ENCODE measurements at regions not wholly inside any gene's neighbourhood (a gene's known extent, or its start where the extent isn't known, plus 50 kb on each side); places are given as distances from the start of the nearest gene placed in this dataset.
"Not testable (repeated sequence)": the region's sequence is repeated elsewhere in the genome, so short reads cannot be mapped to it uniquely, and the experiment has no call there.

GRCh38 chr4:54409270-54409817, 180.3 kb downstream of the PDGFRA start:
- peak; percentile 43 for DNase-seq

- DNase-seq, result no peak
Measured at GRCh38 chr4:54414545-54414944, 185.5 kb downstream of the PDGFRA start.

DNA sequence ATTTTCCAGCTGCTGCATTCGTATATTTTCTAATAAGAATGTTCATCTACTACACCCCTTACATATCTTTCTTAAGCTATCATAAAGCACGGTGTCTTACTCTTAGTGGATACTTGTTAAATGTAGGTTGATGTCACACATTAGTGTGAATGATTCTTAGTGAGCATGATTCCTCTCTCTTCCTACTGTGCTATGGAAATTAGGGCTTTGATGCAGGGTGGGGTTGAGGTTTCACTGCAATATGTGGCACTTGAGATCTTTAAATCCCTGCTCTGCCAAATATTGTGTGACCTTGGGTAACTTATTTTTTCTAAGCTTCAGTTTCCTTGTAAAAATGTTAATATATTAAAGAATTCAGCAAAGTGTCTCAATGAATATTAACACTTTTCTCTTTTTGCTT, 188.4 kb downstream of the PDGFRA start:
- no peak for DNase-seq

- DNase-seq, result no peak
Measured at GRCh38 chr4:54418468-54418867, 189.4 kb downstream of the PDGFRA start.

GRCh38 chr4:54423066-54423465, 194.0 kb downstream of the PDGFRA start:
- DNase-seq, result no peak

GRCh38 chr4:54427826-54428225, 198.7 kb downstream of the PDGFRA start:
- DNase-seq, result no peak

- no peak for DNase-seq
Measured at GRCh38 chr4:54428940-54429339, 199.8 kb downstream of the PDGFRA start.

- no peak for DNase-seq
Measured at GRCh38 chr4:54433686-54434085, 204.6 kb downstream of the PDGFRA start.

DNA sequence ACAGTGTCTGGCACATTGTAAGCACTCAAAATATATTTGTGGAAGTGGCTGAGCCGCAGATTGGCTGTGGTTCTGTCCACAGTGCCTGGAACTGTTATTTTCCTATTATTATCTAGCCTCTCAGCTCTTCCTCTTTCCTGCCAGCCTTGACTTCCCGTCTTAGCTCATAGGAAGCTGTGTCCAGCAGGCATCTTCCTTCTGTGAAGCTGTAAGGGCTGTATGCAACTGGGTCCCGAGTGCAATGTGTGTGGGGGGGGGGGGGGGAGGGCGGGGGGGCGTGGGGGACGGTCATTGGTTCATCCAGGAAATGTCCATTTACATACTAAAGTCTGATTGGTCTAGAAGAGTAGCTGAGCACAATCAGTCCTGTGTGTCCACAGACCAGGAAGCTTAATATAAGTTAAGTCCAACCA, 210.7 kb downstream of the PDGFRA start:
- DNase-seq, result peak; percentile 96

DNA sequence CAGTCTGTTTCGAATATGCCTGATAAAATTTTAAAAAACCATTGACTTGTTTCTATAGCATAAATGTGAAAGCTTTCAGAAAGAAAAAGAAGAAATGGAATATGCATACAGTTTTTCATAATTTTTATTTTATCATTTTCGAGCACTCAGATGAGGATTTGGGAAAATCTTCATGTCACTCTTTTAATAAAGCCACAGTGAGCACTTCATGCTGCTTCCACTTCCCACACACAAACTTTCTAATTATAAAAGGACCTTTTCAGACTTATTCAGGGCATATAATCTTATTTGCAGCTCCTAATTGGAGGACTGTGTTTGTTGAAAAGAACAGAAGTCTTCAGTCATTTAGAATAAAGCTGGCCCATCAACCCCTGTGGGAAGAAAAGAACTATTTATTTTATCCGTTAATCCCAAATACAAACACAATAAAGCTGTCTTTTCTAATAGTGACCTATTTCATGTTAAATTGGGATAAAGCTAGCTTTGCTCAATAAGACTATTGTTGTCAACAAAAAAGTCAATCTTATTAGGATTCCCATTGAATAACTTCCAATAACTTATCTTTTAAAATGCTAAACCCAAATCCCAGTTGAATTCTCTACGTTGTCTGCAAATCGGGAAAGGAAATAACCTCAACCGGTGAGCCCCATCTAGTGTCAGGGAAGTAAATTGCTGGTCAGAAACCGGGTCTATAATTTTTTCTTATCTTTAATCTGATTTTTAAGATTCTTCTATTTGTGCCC, 211.5 kb downstream of the PDGFRA start:
- DNase-seq, result peak; percentile 28

DNA sequence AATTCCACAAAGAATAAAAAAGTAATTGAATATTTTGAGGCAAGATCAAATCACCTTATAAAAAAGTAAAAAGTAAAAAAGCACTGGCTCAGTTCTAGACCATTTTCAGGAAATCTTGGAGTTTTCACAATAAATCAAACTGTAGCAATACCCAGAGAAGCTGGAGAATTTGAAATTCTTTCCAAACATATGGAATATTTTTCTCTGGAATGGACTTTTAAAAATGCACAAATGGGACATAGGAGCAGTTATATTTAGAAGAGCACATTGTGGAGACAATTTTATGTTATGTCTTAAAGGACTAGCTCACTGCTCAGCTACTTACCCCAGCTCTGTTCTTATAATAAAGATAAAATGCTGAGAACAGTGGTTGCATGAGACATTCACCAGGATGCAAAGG, 211.9 kb upstream of the KIT start:
- no peak for DNase-seq

DNA sequence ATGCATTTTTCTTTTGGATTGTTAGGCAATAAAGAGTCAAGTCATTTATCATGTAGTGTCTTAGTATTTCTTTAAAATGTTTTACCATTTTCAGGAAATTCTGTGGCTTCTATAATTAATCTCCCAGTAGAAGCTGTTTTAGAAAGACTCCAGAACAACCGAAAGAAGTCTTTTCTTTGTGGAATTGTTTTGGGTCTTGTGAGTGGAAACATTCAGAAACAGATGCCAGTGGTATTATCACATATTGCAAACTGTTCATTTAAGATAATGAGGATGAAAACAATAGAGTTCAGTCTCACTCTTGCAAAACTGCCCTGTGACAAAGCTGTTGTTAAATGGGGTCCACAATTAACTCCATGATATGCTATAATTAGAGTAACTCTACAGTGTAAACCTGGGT, 211.2 kb upstream of the KIT start:
- no peak for DNase-seq

DNA sequence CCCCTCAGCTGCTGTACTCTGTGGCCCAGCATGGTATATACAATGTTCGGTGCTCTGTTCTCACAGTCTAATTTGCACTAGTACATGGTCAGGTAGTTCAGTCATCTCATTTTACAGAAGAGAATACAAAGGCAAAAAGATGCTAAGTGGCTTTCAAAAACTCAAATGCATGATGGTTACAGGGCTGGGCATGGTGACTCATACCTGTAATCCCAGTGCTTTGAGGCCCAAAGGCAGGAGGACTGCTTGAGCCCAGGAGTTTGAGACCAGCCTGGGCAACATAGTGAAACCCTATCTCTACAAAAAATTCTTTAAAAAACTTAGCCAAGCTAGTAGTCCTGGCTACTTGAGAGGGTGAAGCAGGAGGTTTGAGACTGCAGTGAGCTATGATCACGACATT, 210.5 kb upstream of the KIT start:
- no peak for DNase-seq

- no peak for DNase-seq
Measured at GRCh38 chr4:54449999-54450398, 207.8 kb upstream of the KIT start.

- DNase-seq, result not testable (repeated sequence)
Measured at GRCh38 chr4:54466960-54467359, 190.8 kb upstream of the KIT start.

DNA sequence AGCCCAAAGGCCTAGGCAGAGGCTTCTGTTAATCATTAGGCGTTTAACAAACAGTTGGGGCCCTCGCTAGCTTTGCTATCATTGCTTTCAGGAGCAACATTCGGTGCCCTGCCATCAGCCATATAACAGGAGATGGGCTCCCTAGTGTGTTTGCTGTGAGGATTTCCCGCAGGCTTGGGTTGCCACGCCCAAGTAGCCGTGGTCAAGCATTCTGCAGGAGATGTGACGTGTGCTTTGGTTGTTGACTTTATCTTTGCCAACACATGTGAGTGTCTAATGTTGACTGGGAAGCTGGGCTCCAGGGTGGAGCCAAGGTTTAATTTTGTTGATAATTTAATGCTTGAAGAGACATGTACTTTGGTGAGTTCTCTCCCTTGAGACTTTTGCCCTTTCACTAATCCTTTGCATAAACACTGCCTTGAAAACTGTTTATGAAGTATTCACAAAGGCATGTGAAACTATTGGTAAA, 184.6 kb upstream of the KIT start:
- DNase-seq, result no peak

- no peak for DNase-seq
Measured at GRCh38 chr4:54473798-54474197, 184.0 kb upstream of the KIT start.

GRCh38 chr4:54475546-54475945, 182.2 kb upstream of the KIT start:
- DNase-seq, result no peak

- DNase-seq, result no peak
Measured at GRCh38 chr4:54482529-54483200, 175.1 kb upstream of the KIT start.

DNA sequence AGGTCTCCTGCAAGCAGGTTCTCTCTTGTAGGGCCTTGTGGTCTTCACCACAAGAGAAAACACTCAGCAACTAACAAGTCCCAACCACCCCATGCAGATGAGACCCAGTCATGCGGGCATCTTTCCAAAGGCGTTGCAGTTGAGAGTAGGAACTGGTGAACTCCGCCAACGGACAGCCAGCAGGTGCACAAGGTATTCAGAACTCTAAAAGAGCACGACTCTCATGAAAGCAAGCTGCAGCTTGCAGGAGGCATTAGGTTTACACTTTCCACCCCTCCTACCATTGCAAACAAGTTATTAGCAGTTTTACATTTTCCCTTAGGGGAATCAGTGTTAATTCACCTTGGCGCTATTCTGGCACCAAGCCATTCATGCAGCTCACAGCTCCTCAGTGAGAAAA, 173.4 kb upstream of the KIT start:
- no peak for DNase-seq

- no peak for DNase-seq
Measured at GRCh38 chr4:54487491-54487890, 170.3 kb upstream of the KIT start.

- no peak for DNase-seq
Measured at GRCh38 chr4:54493862-54494261, 163.9 kb upstream of the KIT start.

GRCh38 chr4:54495091-54495490, 162.7 kb upstream of the KIT start:
- no peak for DNase-seq

DNA sequence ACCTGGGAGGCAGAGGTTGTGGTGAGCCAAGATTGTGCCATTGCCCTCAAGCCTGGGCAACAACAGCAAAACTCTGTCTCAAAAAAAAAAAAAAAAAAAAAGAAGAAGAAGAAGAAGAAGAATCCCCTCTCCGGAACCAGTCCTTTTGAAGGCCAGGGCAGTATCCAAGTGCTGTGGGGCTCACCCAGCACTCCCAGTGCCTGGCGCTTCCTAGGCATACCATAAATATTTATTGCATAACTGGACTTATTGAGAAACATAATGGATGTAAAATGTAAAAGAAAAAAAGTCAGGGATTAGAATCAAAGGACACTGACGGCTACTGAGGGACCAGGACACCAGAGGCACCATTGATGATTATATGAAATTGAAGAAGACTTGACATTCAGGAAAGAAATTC, 162.1 kb upstream of the KIT start:
- DNase-seq, result no peak

All from MV-4-11 (cell line).